Left ventricle myocardium superior (tissue), 1 donor: ENCODE measurements at regions not wholly inside any gene's neighbourhood (a gene's known extent, or its start where the extent isn't known, plus 50 kb on each side); places are given as distances from the start of the nearest gene placed in this dataset.

Experiments used
- ATAC-seq: fragments of 200-7000 bp; cut with Tn5 transposase; one replicate; pipeline ENCODE4 v1.9.1; 2020; ENCODE audit warnings: mild to moderate bottlenecking, moderate library complexity
- DNase-seq: peaks from one replicate; pipeline ENCODE4 v3.0.0-alpha.2; 2020
- intact Hi-C: fragments of 100-400 bp; cut with micrococcal nuclease; formaldehyde crosslinking; loops from one replicate; pipeline ENCODE4 v1.11.0; 2022
- donor health status: DM: no; HTN: yes; CAD: no; lungs with severe emphysema.

DNA sequence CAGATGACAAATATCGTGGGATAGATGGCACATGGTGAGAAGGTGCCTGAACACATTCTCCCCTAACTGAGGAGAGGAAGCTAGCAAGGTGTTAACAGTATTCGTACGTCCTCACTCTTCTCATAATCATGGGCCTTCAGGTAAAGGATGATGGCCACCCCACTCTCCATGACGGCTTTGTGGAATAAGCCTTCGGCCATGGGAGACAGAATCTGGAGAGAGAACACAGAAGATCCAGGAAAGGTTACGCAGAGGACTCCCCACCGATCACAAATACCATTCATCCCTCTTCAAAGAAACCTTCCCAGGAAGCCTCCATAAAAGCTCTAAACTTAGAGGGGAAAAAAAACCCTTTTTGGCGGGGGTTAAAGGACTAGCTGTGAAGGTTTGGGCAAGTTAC, 189.9 kb downstream of the BCR start:
- no peak for DNase-seq
- intact Hi-C loops = no loop called here
- ATAC-seq = no peak

GRCh38 chr22:23369054-23369685, 188.9 kb downstream of the BCR start:
- DNase-seq (no peak), ATAC-seq (no peak)
- intact Hi-C loops = no loop called here
